ELR (cell line): ENCODE measurements at regions not wholly inside any gene's neighbourhood (a gene's known extent, or its start where the extent isn't known, plus 50 kb on each side); places are given as distances from the start of the nearest gene placed in this dataset.

Experiments used
- DNase-seq: peaks from one replicate; pipeline ENCODE4 v3.0.0-alpha.2; 2015; ENCODE audit warnings: low read depth

GRCh38 chr9:88757406-88758010, 222.5 kb downstream of the NXNL2 start:
- no peak for DNase-seq

- no peak for DNase-seq
Measured at GRCh38 chr9:88759364-88759763, 224.4 kb downstream of the NXNL2 start.

- peak; percentile 92 for DNase-seq
Measured at GRCh38 chr9:88766778-88767503, 224.3 kb upstream of the S1PR3 start.

- peak; percentile 61 for DNase-seq
Measured at GRCh38 chr9:88767504-88767790, 223.8 kb upstream of the S1PR3 start.

GRCh38 chr9:88772575-88772974, 218.7 kb upstream of the S1PR3 start:
- no peak for DNase-seq

- no peak for DNase-seq
Measured at GRCh38 chr9:88773126-88773525, 218.1 kb upstream of the S1PR3 start.

GRCh38 chr9:88773627-88774244, 217.5 kb upstream of the S1PR3 start:
- peak; percentile 60 for DNase-seq

- DNase-seq: peak; percentile 81
Measured at GRCh38 chr9:88775037-88775471, 216.2 kb upstream of the S1PR3 start.

- DNase-seq: peak; percentile 64
Measured at GRCh38 chr9:88775559-88775958, 215.7 kb upstream of the S1PR3 start.

GRCh38 chr9:88775966-88776365, 215.3 kb upstream of the S1PR3 start:
- no peak for DNase-seq

GRCh38 chr9:88776717-88777497, 214.4 kb upstream of the S1PR3 start:
- DNase-seq: peak; percentile 93

- DNase-seq: peak; percentile 81
Measured at GRCh38 chr9:88777498-88778312, 213.6 kb upstream of the S1PR3 start.

GRCh38 chr9:88781628-88782391, 209.5 kb upstream of the S1PR3 start:
- DNase-seq: peak; percentile 24

- peak; percentile 57 for DNase-seq
Measured at GRCh38 chr9:88782931-88783710, 208.1 kb upstream of the S1PR3 start.

GRCh38 chr9:88783711-88784083, 207.6 kb upstream of the S1PR3 start:
- DNase-seq: no peak

GRCh38 chr9:88784960-88785359, 206.3 kb upstream of the S1PR3 start:
- DNase-seq: no peak

- no peak for DNase-seq
Measured at GRCh38 chr9:88786291-88787079, 204.8 kb upstream of the S1PR3 start.

GRCh38 chr9:88789785-88790184, 201.5 kb upstream of the S1PR3 start:
- DNase-seq: peak; percentile 30

GRCh38 chr9:88791105-88791805, 200.0 kb upstream of the S1PR3 start:
- peak; percentile 30 for DNase-seq
